Astrocyte (in vitro differentiated cells and primary cell): ENCODE measurements at regions not wholly inside any gene's neighbourhood (a gene's known extent, or its start where the extent isn't known, plus 50 kb on each side); places are given as distances from the start of the nearest gene placed in this dataset.

ENCODE experiments used
- DNase-seq: peaks from one replicate; pipeline ENCODE4 v3.0.0-alpha.2; 2010; ENCODE audit warnings: low read depth
- FAIRE-seq: peaks from 2 replicates; lab custom pipeline; 2011; peaks lifted over from hg19 to GRCh38; lab: Jason Lieb, UNC
- H2AFZ ChIP-seq: 2 replicates; pipeline ENCODE4 v1.6.0; 2012; ENCODE audit warnings: low read depth, low read length, inconsistent platforms
- H3K27ac ChIP-seq: 2 replicates; pipeline ENCODE4 v1.5.1; 2011; ENCODE audit warnings: low read depth, low read length, inconsistent platforms
- H3K27me3 ChIP-seq: 2 replicates; pipeline ENCODE4 v1.6.0; 2011; ENCODE audit warnings: low read length, inconsistent platforms; ENCODE audit not compliant: insufficient read depth
- H3K36me3 ChIP-seq: 2 replicates; pipeline ENCODE4 v1.5.1; 2011; ENCODE audit warnings: low read length, inconsistent platforms; ENCODE audit not compliant: insufficient read depth
- H3K4me1 ChIP-seq: 2 replicates; pipeline ENCODE4 v1.5.1; 2011; ENCODE audit warnings: low read length, inconsistent platforms; ENCODE audit not compliant: insufficient read depth
- H3K4me2 ChIP-seq: 2 replicates; pipeline ENCODE4 v1.6.0; 2012; ENCODE audit warnings: low read length, inconsistent platforms
- H3K4me3 ChIP-seq: 2 replicates; pipeline ENCODE4 v1.5.1; 2011; ENCODE audit warnings: low read depth, mild to moderate bottlenecking, low read length, inconsistent platforms; ENCODE audit not compliant: insufficient read depth
- H3K79me2 ChIP-seq: 2 replicates; pipeline ENCODE4 v1.6.0; 2012; ENCODE audit warnings: mild to moderate bottlenecking, low read length, inconsistent platforms; ENCODE audit not compliant: insufficient read depth
- H3K9ac ChIP-seq: 2 replicates; pipeline ENCODE4 v1.6.0; 2012; ENCODE audit warnings: mild to moderate bottlenecking, low read length, inconsistent platforms
- H3K9me3 ChIP-seq: 2 replicates; pipeline ENCODE4 v1.5.1; 2012; ENCODE audit warnings: low read depth, mild to moderate bottlenecking, low read length, inconsistent platforms; ENCODE audit not compliant: insufficient read depth
- H4K20me1 ChIP-seq: 2 replicates; pipeline ENCODE4 v1.6.0; 2012; ENCODE audit warnings: low read length, inconsistent platforms; ENCODE audit not compliant: insufficient read depth
- H3K27ac Mint-ChIP-seq: one replicate; pipeline ENCODE4 v1.8.0; 2021; ENCODE audit warnings: mild to moderate bottlenecking, mixed read lengths; ENCODE audit not compliant: unreplicated experiment
- H3K27me3 Mint-ChIP-seq: one replicate; pipeline ENCODE4 v1.8.0; 2021; ENCODE audit warnings: low read depth, mixed read lengths; ENCODE audit not compliant: unreplicated experiment
- H3K36me3 Mint-ChIP-seq: one replicate; pipeline ENCODE4 v1.8.0; 2021; ENCODE audit warnings: low read depth, mixed read lengths; ENCODE audit not compliant: unreplicated experiment
- H3K4me1 Mint-ChIP-seq: one replicate; pipeline ENCODE4 v1.8.0; 2021; ENCODE audit warnings: low read depth, mixed read lengths; ENCODE audit not compliant: unreplicated experiment
- H3K4me3 Mint-ChIP-seq: one replicate; pipeline ENCODE4 v1.8.0; 2021; ENCODE audit warnings: mild to moderate bottlenecking, moderate library complexity, mixed read lengths; ENCODE audit not compliant: unreplicated experiment
- H3K9me3 Mint-ChIP-seq: one replicate; pipeline ENCODE4 v1.8.0; 2021; ENCODE audit warnings: mild to moderate bottlenecking, mixed read lengths; ENCODE audit not compliant: unreplicated experiment
- CTCF ChIP-seq: IDR thresholded peaks from 2 replicates; pipeline ENCODE4 v1.5.1; 2011; ENCODE audit warnings: low read depth, mild to moderate bottlenecking, inconsistent platforms, low read length, moderate library complexity; ENCODE audit not compliant: insufficient read depth
- EZH2 ChIP-seq: IDR thresholded peaks from 2 replicates; pipeline ENCODE4 v1.6.1; 2012; ENCODE audit warnings: mild to moderate bottlenecking, low read length, inconsistent platforms; ENCODE audit not compliant: insufficient read depth

GRCh38 chr2:104407641-104408040 lies 446.3 kb upstream of the POU3F3 start:
- Mint-ChIP-seq H3K36me3 (no peaks in the 10 kb centered on the region), H3K4me1 (peaks cover 17% of the 10 kb centered on the region), H3K27me3 (no peaks in the 10 kb centered on the region), H3K9me3 (no peaks in the 10 kb centered on the region), H3K27ac (no peak overlapping the region), H3K4me3 (no peak overlapping the region)
- H3K4me1 ChIP-seq: peaks cover 7% of the 10 kb centered on the region
- H3K27ac ChIP-seq: no peak overlapping the region
- no peak for TF ChIP-seq EZH2
- no peaks in the 10 kb centered on the region for H3K79me2 ChIP-seq
- no peak for FAIRE-seq
- H3K27me3 ChIP-seq: no peaks in the 10 kb centered on the region
- H3K4me2 ChIP-seq: no peak overlapping the region
- no peaks in the 10 kb centered on the region for H4K20me1 ChIP-seq
- no peak for DNase-seq
- no peak overlapping the region for H3K4me3 ChIP-seq
- H2AFZ ChIP-seq: no peak overlapping the region
- H3K9ac ChIP-seq: no peak overlapping the region
- H3K9me3 ChIP-seq: no peaks in the 10 kb centered on the region
- H3K36me3 ChIP-seq: no peaks in the 10 kb centered on the region

GRCh38 chr2:104408266-104408665 lies 445.6 kb upstream of the POU3F3 start:
- no peak overlapping the region for H3K4me3 Mint-ChIP-seq
- Histone ChIP-seq H3K79me2 (no peaks in the 10 kb centered on the region), H3K9ac (no peak overlapping the region), H2AFZ (no peak overlapping the region), H3K4me3 (no peak overlapping the region), H4K20me1 (no peaks in the 10 kb centered on the region), H3K27me3 (no peaks in the 10 kb centered on the region), H3K4me1 (peaks cover 7% of the 10 kb centered on the region), H3K36me3 (no peaks in the 10 kb centered on the region), H3K4me2 (peak overlapping the region; percentile 38), H3K9me3 (no peaks in the 10 kb centered on the region), H3K27ac (no peak overlapping the region)
- H3K27me3 Mint-ChIP-seq: no peaks in the 10 kb centered on the region
- peak; percentile 38 for DNase-seq
- H3K9me3 Mint-ChIP-seq: no peaks in the 10 kb centered on the region
- H3K36me3 Mint-ChIP-seq: no peaks in the 10 kb centered on the region
- H3K27ac Mint-ChIP-seq: peak overlapping the region; percentile 84
- TF ChIP-seq EZH2: no peak
- no peak for TF ChIP-seq CTCF
- peaks cover 17% of the 10 kb centered on the region for H3K4me1 Mint-ChIP-seq
- FAIRE-seq: no peak

DNA sequence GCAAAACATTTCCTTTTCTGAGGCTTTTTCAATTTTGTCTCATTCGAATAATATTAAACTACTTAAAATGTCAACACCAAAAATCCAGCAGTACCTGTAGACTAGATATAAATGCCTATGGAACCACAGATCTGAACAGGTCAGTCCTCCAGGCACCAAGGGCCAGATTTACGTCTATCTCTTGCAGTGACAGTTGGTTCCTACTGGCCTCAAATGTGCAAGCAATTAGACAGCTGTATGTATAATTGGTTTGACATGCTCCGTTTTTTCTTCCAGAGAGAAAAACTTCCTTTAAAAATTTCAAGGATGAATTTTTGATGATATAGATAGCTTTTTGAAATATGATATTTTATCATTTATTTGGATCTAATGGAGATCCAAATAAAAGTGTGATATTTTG lies 443.8 kb upstream of the POU3F3 start:
- H3K27me3 ChIP-seq: no peaks in the 10 kb centered on the region
- no peaks in the 10 kb centered on the region for H3K36me3 Mint-ChIP-seq
- H3K79me2 ChIP-seq: no peaks in the 10 kb centered on the region
- H3K4me1 Mint-ChIP-seq: peaks cover 17% of the 10 kb centered on the region
- H2AFZ ChIP-seq: no peak overlapping the region
- H3K4me2 ChIP-seq: no peak overlapping the region
- no peaks in the 10 kb centered on the region for H3K9me3 Mint-ChIP-seq
- H3K27me3 Mint-ChIP-seq: no peaks in the 10 kb centered on the region
- no peaks in the 10 kb centered on the region for H4K20me1 ChIP-seq
- no peaks in the 10 kb centered on the region for H3K9me3 ChIP-seq
- H3K9ac ChIP-seq: no peak overlapping the region
- no peak overlapping the region for H3K4me3 ChIP-seq
- H3K27ac ChIP-seq: no peak overlapping the region
- no peak overlapping the region for H3K27ac Mint-ChIP-seq
- no peak for TF ChIP-seq EZH2
- no peak for TF ChIP-seq CTCF
- H3K4me1 ChIP-seq: peaks cover 7% of the 10 kb centered on the region
- no peaks in the 10 kb centered on the region for H3K36me3 ChIP-seq
- FAIRE-seq: no peak
- DNase-seq: no peak
- H3K4me3 Mint-ChIP-seq: no peak overlapping the region
